Glomerular visceral epithelial cell (primary cell): ENCODE measurements at regions not wholly inside any gene's neighbourhood (a gene's known extent, or its start where the extent isn't known, plus 50 kb on each side); places are given as distances from the start of the nearest gene placed in this dataset.
A peak's percentile ranks its signal among the peaks of the same experiment; 100 is the strongest.
"Not testable (repeated sequence)": the region's sequence is repeated elsewhere in the genome, so short reads cannot be mapped to it uniquely, and the experiment has no call there.

Experiments used
- DNase-seq: peaks from one replicate; pipeline ENCODE4 v3.0.0-alpha.2; 2016; ENCODE audit errors: extremely low spot score

DNA sequence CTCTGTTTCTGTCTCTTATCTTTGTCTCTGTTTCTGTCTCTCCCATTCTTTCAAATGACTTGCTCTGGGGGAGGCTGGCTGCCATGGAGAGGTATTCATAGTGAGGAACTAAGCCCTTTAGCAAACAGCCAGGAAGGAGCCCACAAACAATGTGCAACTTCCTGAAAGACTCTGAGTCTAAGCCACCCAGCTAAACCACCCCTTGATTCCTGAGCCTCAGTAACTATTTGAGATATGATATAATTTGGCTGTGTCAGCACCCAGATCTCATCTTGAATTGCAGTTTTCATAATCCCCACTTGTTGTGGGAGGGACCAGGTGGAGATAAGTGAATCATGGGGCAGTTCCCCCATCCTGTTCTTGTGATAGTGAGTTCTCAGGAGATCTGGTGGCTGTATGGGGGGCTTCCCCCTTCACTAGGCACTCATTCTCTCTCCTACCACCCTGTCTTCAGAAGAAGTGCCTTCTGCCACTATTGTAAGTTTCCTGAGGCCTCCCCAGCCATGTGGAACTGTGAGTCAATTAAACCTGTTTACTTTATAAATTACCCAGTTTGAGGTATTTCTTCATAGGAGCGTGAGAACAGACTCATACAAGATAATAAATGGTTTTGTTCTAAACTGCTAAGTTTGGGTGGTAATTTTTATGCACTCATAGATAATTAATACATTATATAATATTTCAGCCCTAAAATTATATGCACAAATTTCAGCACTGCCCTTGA, 121.2 kb upstream of the FOXP2 start:
- DNase-seq: no peak

DNA sequence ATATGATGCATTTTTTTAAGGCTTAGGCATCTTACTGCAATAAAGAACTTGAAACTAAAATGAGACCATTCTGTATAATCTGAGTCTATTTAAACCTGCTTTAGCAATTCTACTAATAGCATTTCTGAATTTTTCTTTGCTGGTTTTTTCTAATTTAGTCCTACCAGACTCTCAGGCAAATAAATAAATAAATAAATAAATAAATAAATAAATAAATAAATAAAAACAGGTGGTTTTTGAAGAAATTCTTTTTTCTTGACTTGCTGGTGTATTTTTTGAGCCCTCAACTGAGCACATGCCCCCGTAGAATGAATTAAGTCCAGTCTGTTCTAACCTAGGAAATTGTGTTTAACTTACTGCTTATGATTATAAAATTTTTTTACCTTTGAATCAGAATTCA, 134.7 kb upstream of the FOXP2 start:
- DNase-seq: no peak

GRCh38 chr7:114273218-114273617, 141.4 kb upstream of the FOXP2 start:
- no peak for DNase-seq

GRCh38 chr7:114269714-114270113, 144.9 kb upstream of the FOXP2 start:
- DNase-seq: no peak

- DNase-seq: not testable (repeated sequence)
These were observed 147.1 kb upstream of the FOXP2 start for GRCh38 chr7:114267550-114267949.

- no peak for DNase-seq
These were observed 150.6 kb upstream of the FOXP2 start for GRCh38 chr7:114264023-114264422.

DNA sequence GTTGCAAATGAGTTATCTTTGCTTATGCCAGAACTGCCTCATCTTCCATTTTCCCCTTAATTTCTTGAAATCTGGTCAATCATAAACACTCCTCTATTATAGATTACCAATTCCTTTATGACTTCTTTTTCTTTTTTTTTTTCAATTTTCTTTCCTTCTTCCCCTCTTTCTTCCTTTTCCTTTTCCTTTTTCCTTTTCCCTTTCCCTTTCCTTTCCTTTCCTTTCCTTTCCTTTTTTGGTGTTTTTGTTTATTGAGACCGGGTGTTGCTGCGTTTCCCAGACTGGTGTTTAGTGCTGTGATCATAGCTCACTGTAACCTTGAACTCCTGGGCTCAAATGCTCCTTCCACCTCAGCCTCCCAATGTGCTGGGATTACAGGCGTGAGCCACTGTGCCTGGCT, 151.4 kb upstream of the FOXP2 start:
- no peak for DNase-seq

DNA sequence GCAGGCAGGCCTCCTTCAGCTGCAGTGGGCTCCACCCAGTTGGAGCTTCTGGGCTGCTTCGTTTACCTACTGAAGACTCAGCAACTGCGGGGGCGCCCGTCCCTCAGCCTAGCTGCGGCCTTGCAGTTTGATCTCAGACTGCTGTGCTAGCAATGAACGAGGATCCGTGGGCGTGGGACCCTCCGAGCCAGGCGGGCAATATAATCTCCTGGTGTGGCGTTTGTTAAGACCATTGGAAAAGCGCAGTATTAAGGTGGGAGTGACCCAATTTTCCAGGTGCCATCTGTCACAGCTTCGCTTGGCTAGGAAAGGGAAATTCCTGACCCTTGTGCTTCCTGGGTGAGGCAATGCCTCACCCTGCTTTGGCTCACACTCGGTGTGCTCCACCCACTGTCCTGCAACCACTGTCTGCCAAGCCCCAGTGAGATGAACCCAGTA, 159.2 kb upstream of the FOXP2 start:
- no peak for DNase-seq

- peak; percentile 27 for DNase-seq
These were observed 171.0 kb upstream of the FOXP2 start for GRCh38 chr7:114243646-114244045.

DNA sequence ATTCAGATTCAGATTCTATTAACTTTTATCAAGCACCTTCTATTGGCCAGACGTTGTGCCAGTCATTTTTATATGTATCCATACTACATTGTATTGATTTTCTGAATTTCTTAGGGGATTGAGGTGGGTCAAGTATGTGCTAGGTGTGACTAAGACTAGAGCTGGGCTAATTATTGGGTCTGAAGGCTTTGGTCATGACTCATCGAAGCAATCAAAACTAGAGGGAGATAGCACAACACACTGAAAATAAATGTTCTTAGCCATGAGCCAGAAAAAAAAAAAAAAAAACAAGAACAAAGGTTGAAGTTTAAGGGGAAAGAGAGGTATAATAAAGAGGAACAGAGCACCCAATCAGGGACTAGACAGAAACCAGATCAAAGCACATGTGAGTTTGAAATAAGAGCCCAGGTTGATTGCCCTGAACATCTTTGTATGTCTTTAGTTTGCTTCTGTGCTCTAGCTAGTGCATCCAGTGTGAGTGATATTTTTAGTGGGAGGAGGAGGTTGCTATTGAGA, 171.6 kb upstream of the FOXP2 start:
- peak; percentile 55 for DNase-seq

GRCh38 chr7:114229246-114229645, 185.4 kb upstream of the FOXP2 start:
- no peak for DNase-seq

GRCh38 chr7:114225784-114226183, 188.8 kb upstream of the FOXP2 start:
- DNase-seq: no peak

DNA sequence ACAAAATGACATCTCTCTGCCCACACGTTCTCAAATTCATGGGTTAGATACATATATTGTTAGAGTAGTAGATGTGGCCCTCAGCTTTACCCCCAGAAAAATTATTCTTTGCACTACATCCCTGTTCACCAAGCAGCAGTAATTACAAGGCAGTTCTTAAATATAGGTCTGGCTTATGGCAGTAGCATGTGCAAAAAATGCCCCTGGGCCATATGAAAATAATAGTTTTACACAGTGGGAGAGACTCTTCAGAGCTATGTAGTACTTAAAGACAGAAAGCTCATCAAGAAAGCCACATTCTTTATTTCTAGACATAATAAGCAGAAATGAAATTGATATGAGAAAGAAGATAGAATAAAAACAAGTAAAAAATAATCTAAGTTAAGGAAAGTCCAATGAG, 196.3 kb upstream of the FOXP2 start:
- no peak for DNase-seq

GRCh38 chr7:114217026-114217806, 197.4 kb upstream of the FOXP2 start:
- peak; percentile 5 for DNase-seq

DNA sequence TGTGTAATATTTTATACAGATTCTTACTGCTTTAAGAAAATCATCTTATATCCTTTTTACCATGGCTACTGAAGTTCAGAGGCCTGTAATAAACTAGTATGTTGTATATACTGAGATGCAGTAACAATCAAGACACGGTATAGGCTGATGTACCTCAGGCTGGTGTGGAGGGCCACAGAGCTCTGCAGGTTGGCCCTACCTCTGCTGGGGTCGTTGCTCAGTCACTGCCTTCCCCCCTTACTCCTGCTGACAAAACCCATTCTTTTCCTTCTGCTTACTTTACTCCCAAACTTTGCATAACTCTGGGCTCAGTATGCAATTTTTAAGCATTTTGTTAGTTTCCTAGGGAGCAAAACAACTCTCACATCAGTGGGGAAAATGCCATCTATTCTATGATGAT, 200.1 kb upstream of the FOXP2 start:
- no peak for DNase-seq

- DNase-seq: no peak
These were observed 201.7 kb upstream of the FOXP2 start for GRCh38 chr7:114212721-114213429.

GRCh38 chr7:114209968-114210367, 204.6 kb upstream of the FOXP2 start:
- DNase-seq: no peak

DNA sequence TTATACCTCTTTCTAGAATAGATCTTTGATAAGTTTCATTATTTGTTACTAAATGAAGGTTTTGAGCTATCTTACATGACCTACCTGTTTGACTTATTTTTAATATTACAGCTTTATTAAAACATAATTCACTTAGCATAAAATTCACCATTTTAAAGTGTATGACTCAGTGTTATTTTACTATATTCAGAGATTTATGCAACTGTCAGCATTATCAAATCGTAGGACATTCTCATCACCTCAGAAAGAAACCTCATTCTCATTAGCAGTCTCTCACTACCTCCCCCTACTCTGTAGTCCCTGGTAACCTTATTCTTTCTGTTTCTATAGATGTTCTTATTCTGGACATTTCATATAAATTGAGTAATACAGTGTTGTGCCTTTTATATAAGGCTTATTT, 207.9 kb upstream of the FOXP2 start:
- no peak for DNase-seq

DNA sequence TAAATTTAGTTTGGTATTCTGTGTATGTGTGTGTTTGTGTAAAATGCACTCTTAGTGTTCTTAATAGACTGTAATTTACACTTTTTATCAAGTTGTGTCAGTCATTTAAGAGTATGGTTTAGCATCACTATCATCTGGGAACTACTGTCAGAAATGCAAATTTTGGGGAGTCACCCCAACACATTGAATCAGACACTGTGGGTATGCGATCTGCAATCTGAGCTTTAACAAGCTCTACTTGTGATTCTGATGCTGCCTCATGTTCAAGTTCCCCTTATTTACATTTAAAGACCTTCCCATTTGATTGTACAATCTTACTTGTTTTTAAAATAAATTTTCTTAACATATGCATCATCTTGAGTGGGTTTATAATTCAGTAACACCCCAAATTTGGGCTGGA, 218.1 kb upstream of the FOXP2 start:
- no peak for DNase-seq

- no peak for DNase-seq
These were observed 224.2 kb upstream of the FOXP2 start for GRCh38 chr7:114190387-114190786.

- no peak for DNase-seq
These were observed 231.1 kb upstream of the FOXP2 start for GRCh38 chr7:114183311-114184088.

DNA sequence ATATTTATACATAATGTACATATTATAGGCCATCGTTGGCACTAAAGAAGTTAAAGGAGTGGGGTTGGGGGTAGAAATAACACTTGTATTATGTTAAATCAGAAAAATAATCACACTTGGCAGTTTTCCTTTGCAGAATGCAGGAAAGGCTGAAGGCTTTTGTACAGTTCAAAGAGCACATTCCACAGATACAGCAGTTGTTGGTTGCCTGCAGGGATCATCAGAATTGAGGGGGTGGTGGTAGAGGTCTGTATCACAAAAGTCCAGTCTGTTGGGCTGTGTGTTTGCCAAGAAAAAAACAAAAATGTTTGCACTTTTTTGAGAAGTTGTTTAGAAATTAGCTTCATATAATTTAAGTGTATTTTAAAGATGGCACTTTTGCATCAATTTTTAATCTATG, 231.8 kb upstream of the FOXP2 start:
- DNase-seq: no peak
